ENCODE measurements at regions not wholly inside any gene's neighbourhood (a gene's known extent, or its start where the extent isn't known, plus 50 kb on each side); places are given as distances from the start of the nearest gene placed in this dataset.
A peak's percentile ranks its signal among the peaks of the same experiment; 100 is the strongest.

GRCh38 chr1:60893136-60893930 is 189.0 kb upstream of the NFIA start:
- Histone ChIP-seq H3K9ac (replicated peaks in 1 of 4; ENCODE audit: extremely low read depth in 1 of 4, low read depth in 3 of 4, low read length in 3 of 4) (no peak overlapping the region), H3K4ac (replicated peaks; ENCODE audit: insufficient read length, low read depth, low read length) (no peak overlapping the region), H3K4me2 (ENCODE audit: insufficient read depth in 1 of 2, low read depth in 2 of 2, low read length in 2 of 2) (no peak overlapping the region), H3K79me1 (ENCODE audit: low read depth, low read length) (no peaks in the 10 kb centered on the region), H2BK120ac (replicated peaks; ENCODE audit: low read depth, low read length) (no peak overlapping the region), H2BK12ac (ENCODE audit: low read depth, low read length) (no peak overlapping the region; the same call in 1 of the 2 replicates), H2BK5ac (ENCODE audit: low read depth, low read length) (no peak overlapping the region), H2BK20ac (ENCODE audit: low read length) (no peak overlapping the region), H4K91ac (replicated peaks; ENCODE audit: insufficient read length, low read length) (no peak overlapping the region), H3K4me1 (replicated peaks in 1 of 4; ENCODE audit: control insufficient read depth in 3 of 4, insufficient read depth in 4 of 4, low read length in 3 of 4) (peaks cover 0 to 16% (median 9%) of the 10 kb centered on the region in 4 experiments; a peak in 4 of 7 replicates), H3K18ac (ENCODE audit: extremely low read depth, low read length) (no peak overlapping the region), H3K23ac (ENCODE audit: insufficient read length) (no peak overlapping the region), H4K8ac (ENCODE audit: extremely low read depth, insufficient read depth, low read length) (no peak overlapping the region), H2AFZ (ENCODE audit: low read length) (no peak overlapping the region), H3K23me2 (ENCODE audit: low read depth, low read length) (no peaks in the 10 kb centered on the region), H2BK15ac (ENCODE audit: low read length) (no peak overlapping the region; the same call in 1 of the 2 replicates), H3K56ac (replicated peaks; ENCODE audit: insufficient read length, low read depth, low read length) (no peak overlapping the region), H4K5ac (ENCODE audit: insufficient read length, low read depth, low read length) (no peak overlapping the region), H3K36me3 (ENCODE audit: control insufficient read depth in 2 of 4, insufficient read depth in 4 of 4, low read length in 3 of 4) (no peaks in the 10 kb centered on the region), H3K9me3 (ENCODE audit: insufficient read depth in 2 of 2, low read depth in 1 of 2, low read length in 1 of 2) (no peaks in the 10 kb centered on the region), H4K20me1 (replicated peaks in 1 of 2; ENCODE audit: control insufficient read depth in 1 of 2, insufficient read depth in 2 of 2, low read length in 2 of 2) (no peaks in the 10 kb centered on the region), H2AK5ac (ENCODE audit: low read depth, low read length) (no peak overlapping the region), H3K4me3 (ENCODE audit: extremely low read depth in 1 of 4, insufficient read depth in 2 of 4, low read depth in 3 of 4, low read length in 4 of 4) (no peak overlapping the region), H3K27ac (ENCODE audit: low read depth, low read length) (no peak overlapping the region), H3K27me3 (replicated peaks in 1 of 4; ENCODE audit: control insufficient read depth in 3 of 4, extremely low read depth in 1 of 4, insufficient read depth in 3 of 4, low read length in 3 of 4) (no peaks in the 10 kb centered on the region), H3K79me2 (ENCODE audit: control insufficient read depth in 1 of 2, insufficient read depth in 2 of 2, low read length in 2 of 2) (no peaks in the 10 kb centered on the region), H3K14ac (ENCODE audit: insufficient read length) (no peak overlapping the region)
- WGBS, 2 experiments (ENCODE audit: extremely low coverage in 1 of 2, insufficient coverage in 1 of 2, insufficient read length in 1 of 2, insufficient replicate concordance in 2 of 2, low coverage in 1 of 2, low lambda C conversion rate in 2 of 2, missing lambda C conversion rate in 1 of 2): 69% methylated on average over 11 of the region's 11 CpGs; no CpG with 5 or more reads in 1 of the 2 experiments
- DNase-seq (ENCODE audit: low read depth in 1 of 2, low spot score in 2 of 2): no peak
- ChIA-PET POLR2A (ENCODE audit: partially characterized antibody) (interaction anchor here (0.6 kb wide), 1 partner anchor 337 kb away, joined by 3 read pairs; no protein-coding TSS in a partner anchor), CTCF (ENCODE audit: partially characterized antibody) (interaction anchor here (0.9 to 1.6 kb wide), 4 partner anchors 26 to 157 kb away, joined by 3 to 5 read pairs (median 3); no protein-coding TSS in a partner anchor)
- peak; percentile 36 for FAIRE-seq
- TF ChIP-seq NANOG (IDR thresholded peaks at IDR 0.05; ENCODE audit: insufficient read depth, low read depth, low read length, poor library complexity, severe bottlenecking): no peak
- no peak for TF ChIP-seq KDM5A (IDR thresholded peaks at IDR 0.05; ENCODE audit: low read length)
- no peak for TF ChIP-seq TAF1 (IDR thresholded peaks at IDR 0.05; ENCODE audit: low read depth, low read length)
- no peak for TF ChIP-seq CBX5 (IDR thresholded peaks at IDR 0.05; ENCODE audit: low read depth, low read length)
- no peak for TF ChIP-seq RBBP5 (IDR thresholded peaks at IDR 0.05; ENCODE audit: borderline replicate concordance, low read depth, low read length)
- no peak for TF ChIP-seq EZH2 (IDR thresholded peaks at IDR 0.05; ENCODE audit: low read depth, low read length, severe bottlenecking)
- no peak for TF ChIP-seq ATF2 (IDR thresholded peaks at IDR 0.05; ENCODE audit: low read length)
- TF ChIP-seq BACH1 (IDR thresholded peaks at IDR 0.05; ENCODE audit: low read length): no peak
- no peak for TF ChIP-seq SIN3A (conservative IDR thresholded peaks at IDR 0.05 in 1 of 2, IDR thresholded peaks at IDR 0.05 in 1 of 2; ENCODE audit: low read depth in 1 of 2, low read length in 2 of 2)
- no peak for TF ChIP-seq HDAC2 (IDR thresholded peaks at IDR 0.05; ENCODE audit: borderline replicate concordance in 1 of 2, low read depth in 2 of 2, low read length in 2 of 2)
